Activated naive CD4-positive, alpha-beta T cell treated with anti-CD3 and anti-CD28 coated beads, Interleukin-2, amount 50 U/mL, for 72 hours (primary cell): ENCODE measurements at regions not wholly inside any gene's neighbourhood (a gene's known extent, or its start where the extent isn't known, plus 50 kb on each side); places are given as distances from the start of the nearest gene placed in this dataset.
"Not testable (repeated sequence)": the region's sequence is repeated elsewhere in the genome, so short reads cannot be mapped to it uniquely, and the experiment has no call there.

Experiments
- ATAC-seq, 2 donors: fragments of 150-1000 bp; cut with Tn5 transposase; 2 replicates each; pipeline ENCODE4 v1.10.0; 2021; ENCODE audit warnings: mild to moderate bottlenecking in 2 of 2, moderate library complexity in 2 of 2
- DNase-seq, 2 donors: peaks; one replicate each; pipeline ENCODE4 v3.0.0; 2021 to 2022; ENCODE audit warnings: low spot score in 2 of 2
- H3K27ac Mint-ChIP-seq, 2 donors: one replicate each; pipeline ENCODE4 v1.8.0; 2022; ENCODE audit warnings: mild to moderate bottlenecking in 2 of 2, mixed read lengths in 2 of 2
- H3K36me3 Mint-ChIP-seq, 2 donors: one replicate each; pipeline ENCODE4 v1.8.0; 2022; ENCODE audit warnings: mixed read lengths in 2 of 2
- H3K9me3 Mint-ChIP-seq, 2 donors: one replicate each; pipeline ENCODE4 v1.8.0; 2022; ENCODE audit warnings: mixed read lengths in 2 of 2

- ATAC-seq (no peak), DNase-seq (no peak)
- H3K36me3 Mint-ChIP-seq, result peaks cover 0 to 7% of the 10 kb centered on the region in 2 donors
- no peak overlapping the region for H3K27ac Mint-ChIP-seq
- H3K9me3 Mint-ChIP-seq, result peaks cover 0 to 5% of the 10 kb centered on the region in 2 donors
Measured at GRCh38 chr3:106343811-106344210, 475.0 kb upstream of the CBLB start.

- Mint-ChIP-seq H3K36me3 (peaks cover 0 to 5% of the 10 kb centered on the region in 2 donors), H3K9me3 (peaks cover 0 to 5% of the 10 kb centered on the region in 2 donors), H3K27ac (no peak overlapping the region)
- DNase-seq, result no peak
- ATAC-seq, result peak in 1 of 2 donors; percentile 36
Measured at GRCh38 chr3:106345353-106346027, 476.7 kb upstream of the CBLB start.

GRCh38 chr3:106347350-106347749 lies 478.5 kb upstream of the CBLB start:
- H3K36me3 Mint-ChIP-seq, result peaks cover 0 to 11% of the 10 kb centered on the region in 2 donors
- ATAC-seq (no peak), DNase-seq (no peak)

GRCh38 chr3:106348139-106348690 lies 479.4 kb upstream of the CBLB start:
- Mint-ChIP-seq H3K9me3 (peaks cover 5 to 13% of the 10 kb centered on the region in 2 donors), H3K36me3 (peaks cover 0 to 17% of the 10 kb centered on the region in 2 donors), H3K27ac (no peak overlapping the region)
- no peak for ATAC-seq
- DNase-seq, result no peak

More at GRCh38 chr3:106347350-106347749, 478.5 kb upstream of the CBLB start:
- peaks cover 3 to 10% of the 10 kb centered on the region in 2 donors for H3K9me3 Mint-ChIP-seq
- no peak overlapping the region for H3K27ac Mint-ChIP-seq

- no peak for DNase-seq
- no peak for ATAC-seq
- H3K9me3 Mint-ChIP-seq, result peaks cover 5 to 12% of the 10 kb centered on the region in 2 donors
- H3K36me3 Mint-ChIP-seq, result peaks cover 0 to 23% of the 10 kb centered on the region in 2 donors
- H3K27ac Mint-ChIP-seq, result no peak overlapping the region
Measured at GRCh38 chr3:106349191-106349881, 480.5 kb upstream of the CBLB start.

- DNase-seq (no peak), ATAC-seq (no peak)
- peaks cover 22 to 59% of the 10 kb centered on the region in 2 donors for H3K36me3 Mint-ChIP-seq
- H3K9me3 Mint-ChIP-seq, result peaks cover 11 to 36% of the 10 kb centered on the region in 2 donors
- H3K27ac Mint-ChIP-seq, result no peak overlapping the region
Measured at GRCh38 chr3:106355873-106356272, 487.1 kb upstream of the CBLB start.

- Mint-ChIP-seq H3K36me3 (peaks cover 22 to 50% of the 10 kb centered on the region in 2 donors), H3K27ac (no peak overlapping the region), H3K9me3 (peaks cover 9 to 37% of the 10 kb centered on the region in 2 donors)
- DNase-seq, result no peak
- ATAC-seq, result no peak
Measured at GRCh38 chr3:106359692-106360091, 490.9 kb upstream of the CBLB start.

GRCh38 chr3:106360901-106361300 lies 492.1 kb upstream of the CBLB start:
- Mint-ChIP-seq H3K36me3 (peaks cover 22 to 48% of the 10 kb centered on the region in 2 donors), H3K9me3 (peaks cover 16 to 33% of the 10 kb centered on the region in 2 donors)
- not testable (repeated sequence) for H3K27ac Mint-ChIP-seq, ATAC-seq, DNase-seq

- ATAC-seq (no peak), DNase-seq (no peak)
- Mint-ChIP-seq H3K9me3 (peaks cover 15 to 23% of the 10 kb centered on the region in 2 donors), H3K27ac (peak overlapping the region in 1 of 2 donors; percentile 87), H3K36me3 (peaks cover 6 to 30% of the 10 kb centered on the region in 2 donors)
Measured at GRCh38 chr3:106364477-106364876, 495.7 kb upstream of the CBLB start.

GRCh38 chr3:106365061-106365691 lies 496.4 kb upstream of the CBLB start:
- Mint-ChIP-seq H3K9me3 (peaks cover 13 to 23% of the 10 kb centered on the region in 2 donors), H3K27ac (peak overlapping the region; percentile 6 to 87), H3K36me3 (peaks cover 0 to 24% of the 10 kb centered on the region in 2 donors)
- no peak for ATAC-seq
- DNase-seq, result no peak

- Mint-ChIP-seq H3K9me3 (peaks cover 13 to 21% of the 10 kb centered on the region in 2 donors), H3K36me3 (peaks cover 0 to 23% of the 10 kb centered on the region in 2 donors), H3K27ac (no peak overlapping the region)
- ATAC-seq (no peak), DNase-seq (no peak)
Measured at GRCh38 chr3:106366352-106366751, 497.5 kb upstream of the CBLB start.

- DNase-seq (no peak), ATAC-seq (no peak)
- H3K27ac Mint-ChIP-seq, result no peak overlapping the region
- H3K36me3 Mint-ChIP-seq, result peaks cover 0 to 11% of the 10 kb centered on the region in 2 donors
- H3K9me3 Mint-ChIP-seq, result peaks cover 8 to 11% of the 10 kb centered on the region in 2 donors
Measured at GRCh38 chr3:106367496-106367895, 498.7 kb upstream of the CBLB start.

- no peak for ATAC-seq
- DNase-seq, result no peak
- H3K9me3 Mint-ChIP-seq, result no peaks in the 10 kb centered on the region
- H3K27ac Mint-ChIP-seq, result no peak overlapping the region
- H3K36me3 Mint-ChIP-seq, result no peaks in the 10 kb centered on the region
Measured at GRCh38 chr3:106371221-106371970, 502.6 kb upstream of the CBLB start.

GRCh38 chr3:106371971-106372805 lies 503.4 kb upstream of the CBLB start:
- Mint-ChIP-seq H3K9me3 (no peaks in the 10 kb centered on the region), H3K27ac (no peak overlapping the region), H3K36me3 (no peaks in the 10 kb centered on the region)
- ATAC-seq (no peak), DNase-seq (no peak)

- no peaks in the 10 kb centered on the region for H3K9me3 Mint-ChIP-seq
- H3K36me3 Mint-ChIP-seq, result no peaks in the 10 kb centered on the region
- ATAC-seq, result no peak
- no peak for DNase-seq
- H3K27ac Mint-ChIP-seq, result no peak overlapping the region
Measured at GRCh38 chr3:106372806-106373190, 504.0 kb upstream of the CBLB start.
